ENCODE measurements at regions not wholly inside any gene's neighbourhood (a gene's known extent, or its start where the extent isn't known, plus 50 kb on each side); places are given as distances from the start of the nearest gene placed in this dataset.

DNA sequence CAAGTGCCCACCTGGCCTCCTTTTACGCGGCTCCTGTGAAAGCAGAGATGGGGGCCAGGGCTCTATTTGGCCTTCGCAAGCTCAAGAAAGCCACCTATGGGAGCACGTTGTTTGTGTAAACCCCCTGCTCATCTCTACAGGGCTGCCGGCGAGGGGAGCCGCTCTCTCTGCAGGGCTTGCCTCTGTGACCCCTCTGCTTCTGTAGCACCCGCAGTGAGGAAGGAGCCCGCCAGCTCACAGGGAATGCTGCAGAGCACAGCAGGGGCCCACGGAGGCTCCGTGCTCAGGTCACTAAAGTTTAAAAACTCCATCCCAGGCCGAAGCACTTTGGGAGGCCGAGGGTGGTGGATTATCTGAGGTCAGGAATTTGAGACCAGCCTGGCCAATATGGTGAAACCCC, 376.8 kb downstream of the IRX2 start:
- TF ChIP-seq, protein P1, sequence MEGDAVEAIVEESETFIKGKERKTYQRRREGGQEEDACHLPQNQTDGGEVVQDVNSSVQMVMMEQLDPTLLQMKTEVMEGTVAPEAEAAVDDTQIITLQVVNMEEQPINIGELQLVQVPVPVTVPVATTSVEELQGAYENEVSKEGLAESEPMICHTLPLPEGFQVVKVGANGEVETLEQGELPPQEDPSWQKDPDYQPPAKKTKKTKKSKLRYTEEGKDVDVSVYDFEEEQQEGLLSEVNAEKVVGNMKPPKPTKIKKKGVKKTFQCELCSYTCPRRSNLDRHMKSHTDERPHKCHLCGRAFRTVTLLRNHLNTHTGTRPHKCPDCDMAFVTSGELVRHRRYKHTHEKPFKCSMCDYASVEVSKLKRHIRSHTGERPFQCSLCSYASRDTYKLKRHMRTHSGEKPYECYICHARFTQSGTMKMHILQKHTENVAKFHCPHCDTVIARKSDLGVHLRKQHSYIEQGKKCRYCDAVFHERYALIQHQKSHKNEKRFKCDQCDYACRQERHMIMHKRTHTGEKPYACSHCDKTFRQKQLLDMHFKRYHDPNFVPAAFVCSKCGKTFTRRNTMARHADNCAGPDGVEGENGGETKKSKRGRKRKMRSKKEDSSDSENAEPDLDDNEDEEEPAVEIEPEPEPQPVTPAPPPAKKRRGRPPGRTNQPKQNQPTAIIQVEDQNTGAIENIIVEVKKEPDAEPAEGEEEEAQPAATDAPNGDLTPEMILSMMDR (conservative IDR thresholded peaks at IDR 0.05; ENCODE audit: low read length): no peak
- no peak for TF ChIP-seq EZH2phosphoT487 (IDR thresholded peaks at IDR 0.05; ENCODE audit: borderline replicate concordance)

Data from Loucy (cell line).